HCT116 (cell line): ENCODE measurements at regions not wholly inside any gene's neighbourhood (a gene's known extent, or its start where the extent isn't known, plus 50 kb on each side); places are given as distances from the start of the nearest gene placed in this dataset.

Experiments used
- CBX3 ChIP-seq: IDR thresholded peaks from 2 replicates; pipeline ENCODE4 v1.6.1; 2012; ENCODE audit warnings: low read depth
- CEBPB ChIP-seq: IDR thresholded peaks from 2 replicates; pipeline ENCODE4 v1.6.1; 2012; ENCODE audit warnings: low read depth
- CTCF ChIP-seq, 3 experiments: fragments of 200-600 bp in 1 of 3; sonication (generic) in 1 of 3; IDR thresholded peaks in 2 of 3; conservative IDR thresholded peaks in 1 of 3; 2 replicates each; pipeline ENCODE4 v1.5.1; 2012 to 2017; ENCODE audit warnings: low read depth in 2 of 3, low read length in 2 of 3, antibody characterized with exemption in 1 of 3, borderline replicate concordance in 1 of 3, control low read depth in 1 of 3, mild to moderate bottlenecking in 1 of 3, mixed read lengths in 1 of 3, mixed run types in 1 of 3, moderate library complexity in 1 of 3; ENCODE audit not compliant: insufficient read depth in 1 of 3
- ELF1 ChIP-seq: IDR thresholded peaks from 2 replicates; pipeline ENCODE4 v1.6.1; 2012; ENCODE audit warnings: low read depth, borderline replicate concordance
- EZH2 ChIP-seq: fragments of 200-600 bp; sonication (generic); IDR thresholded peaks from 2 replicates; pipeline ENCODE4 v1.6.1; 2017; ENCODE audit warnings: antibody characterized with exemption, mixed run types
- EZH2phosphoT487 ChIP-seq: fragments of 200-600 bp; IDR thresholded peaks from 2 replicates; pipeline ENCODE4 v1.6.1; 2018; ENCODE audit warnings: antibody characterized with exemption, borderline replicate concordance
- MAX ChIP-seq: IDR thresholded peaks from 2 replicates; pipeline ENCODE4 v1.6.1; 2012
- POLR2A ChIP-seq: IDR thresholded peaks from 2 replicates; pipeline ENCODE4 v1.7.0; 2011; ENCODE audit warnings: borderline replicate concordance; ENCODE audit not compliant: insufficient read depth, insufficient read length; ENCODE audit errors: extremely low read depth
- POLR2AphosphoS5 ChIP-seq: IDR thresholded peaks from 2 replicates; pipeline ENCODE4 v1.6.1; 2011; ENCODE audit warnings: mild to moderate bottlenecking, low read depth, low read length, moderate library complexity
- RAD21 ChIP-seq: IDR thresholded peaks from 2 replicates; pipeline ENCODE4 v1.6.1; 2012; ENCODE audit warnings: low read depth, mild to moderate bottlenecking
- REST ChIP-seq: IDR thresholded peaks from 2 replicates; pipeline ENCODE4 v1.6.1; 2012; ENCODE audit warnings: low read depth
- SP1 ChIP-seq: IDR thresholded peaks from 2 replicates; pipeline ENCODE4 v1.6.1; 2012; ENCODE audit warnings: low read depth
- ZBTB33 ChIP-seq: IDR thresholded peaks from 2 replicates; pipeline ENCODE4 v1.6.1; 2011; ENCODE audit warnings: mild to moderate bottlenecking, low read length, moderate library complexity; ENCODE audit not compliant: insufficient replicate concordance; ENCODE audit errors: extremely low read depth
- ZNF274 ChIP-seq: fragments of 200-500 bp; sonication (Bioruptor generic); IDR thresholded peaks from 2 replicates; pipeline ENCODE4 v1.6.1; 2014; ENCODE audit warnings: mild to moderate bottlenecking, low read depth, low read length, inconsistent platforms

- TF ChIP-seq MAX (no peak), POLR2A (no peak), CEBPB (no peak), CTCF (IDR thresholded peaks at IDR 0.05 in 2 of 3, conservative IDR thresholded peaks at IDR 0.05 in 1 of 3; ENCODE audit: borderline replicate concordance in 1 of 3, insufficient read depth in 1 of 3, low read depth in 2 of 3, low read length in 2 of 3) (no peak), EZH2phosphoT487 (no peak), SP1 (no peak), ZBTB33 (no peak), REST (no peak), RAD21 (no peak), ZNF274 (no peak), ELF1 (no peak), CBX3 (no peak), EZH2 (no peak), POLR2AphosphoS5 (no peak)
These were observed 171.8 kb downstream of the RASSF9 start for GRCh38 chr12:85664429-85664828.
